Middle frontal gyrus (tissue), 1 donor: ENCODE measurements at regions not wholly inside any gene's neighbourhood (a gene's known extent, or its start where the extent isn't known, plus 50 kb on each side); places are given as distances from the start of the nearest gene placed in this dataset.

Experiments used
- DNase-seq: peaks from one replicate; pipeline ENCODE4 v3.0.0-alpha.2; 2015; ENCODE audit warnings: low spot score; ENCODE audit errors: extremely low spot score

GRCh38 chr18:73861771-73862170 is 285.9 kb downstream of the FBXO15 start:
- DNase-seq, result no peak

- DNase-seq, result no peak
These were observed 287.7 kb downstream of the FBXO15 start for GRCh38 chr18:73859837-73860397.

GRCh38 chr18:73852789-73853549 is 294.7 kb downstream of the FBXO15 start:
- no peak for DNase-seq

GRCh38 chr18:73850782-73851181 is 296.9 kb downstream of the FBXO15 start:
- no peak for DNase-seq

GRCh38 chr18:73848656-73849055 is 299.0 kb downstream of the FBXO15 start:
- DNase-seq, result no peak

GRCh38 chr18:73843455-73843854 is 304.2 kb downstream of the FBXO15 start:
- no peak for DNase-seq

- DNase-seq, result peak; percentile 55
These were observed 304.7 kb downstream of the FBXO15 start for GRCh38 chr18:73842795-73843394.

GRCh38 chr18:73841661-73842060 is 306.0 kb downstream of the FBXO15 start:
- no peak for DNase-seq

- DNase-seq, result no peak
These were observed 307.2 kb downstream of the FBXO15 start for GRCh38 chr18:73840319-73840945.

GRCh38 chr18:73839441-73839840 is 308.2 kb downstream of the FBXO15 start:
- DNase-seq, result no peak

GRCh38 chr18:73838107-73838506 is 309.5 kb downstream of the FBXO15 start:
- DNase-seq, result no peak

GRCh38 chr18:73835656-73836364 is 311.8 kb downstream of the FBXO15 start:
- DNase-seq, result no peak

GRCh38 chr18:73835039-73835438 is 312.6 kb downstream of the FBXO15 start:
- DNase-seq, result no peak

- DNase-seq, result no peak
These were observed 315.9 kb downstream of the FBXO15 start for GRCh38 chr18:73831688-73832087.

GRCh38 chr18:73829146-73829545 is 318.5 kb downstream of the FBXO15 start:
- DNase-seq, result no peak

- DNase-seq, result no peak
These were observed 319.8 kb downstream of the FBXO15 start for GRCh38 chr18:73827801-73828200.

- no peak for DNase-seq
These were observed 321.5 kb downstream of the FBXO15 start for GRCh38 chr18:73826098-73826497.

- no peak for DNase-seq
These were observed 323.0 kb downstream of the FBXO15 start for GRCh38 chr18:73824671-73825070.

- DNase-seq, result no peak
These were observed 335.2 kb downstream of the FBXO15 start for GRCh38 chr18:73812423-73812822.

- no peak for DNase-seq
These were observed 340.0 kb downstream of the FBXO15 start for GRCh38 chr18:73807551-73808192.

- DNase-seq, result no peak
These were observed 341.6 kb downstream of the FBXO15 start for GRCh38 chr18:73805991-73806390.
